CD4-positive, alpha-beta T cell (primary cell): ENCODE measurements at regions not wholly inside any gene's neighbourhood (a gene's known extent, or its start where the extent isn't known, plus 50 kb on each side); places are given as distances from the start of the nearest gene placed in this dataset.

Experiments
- ATAC-seq: fragments of 200-7000 bp; cut with Tn5 transposase; one replicate; pipeline ENCODE4 v1.10.0; 2022; ENCODE audit warnings: mild to moderate bottlenecking; ENCODE audit not compliant: poor library complexity
- CTCF ChIA-PET: fragments of 350-600 bp; sonication (Branson Sonifier 250); formaldehyde crosslinking; loops from one replicate; lab custom pipeline; 2021; ENCODE audit warnings: antibody characterized with exemption, inconsistent platforms; lab: Charles Lee
- POLR2A ChIA-PET: fragments of 350-600 bp; sonication (Branson Sonifier 250); formaldehyde crosslinking; loops from one replicate; lab custom pipeline; 2021; ENCODE audit warnings: antibody characterized with exemption, inconsistent platforms; lab: Charles Lee
- DNase-seq, 14 experiments: peaks; one replicate each; pipeline ENCODE4 v3.0.0-alpha.2; 2013 to 2020; ENCODE audit warnings: mixed read lengths in 2 of 14
- H3K27ac ChIP-seq, 2 donors: one replicate each; pipeline versions ENCODE4 v1.5.1 to v1.7.0; 2013; ENCODE audit warnings: low read length in 2 of 2, low read depth in 1 of 2, mild to moderate bottlenecking in 1 of 2
- H3K27me3 ChIP-seq, 2 experiments: 1 replicate in 1 of 2; 2 replicates in 1 of 2; pipeline versions ENCODE4 v1.6.1 to v1.7.0; 2013; ENCODE audit warnings: low read length in 2 of 2, control low read depth in 1 of 2, mild to moderate bottlenecking in 1 of 2, moderate library complexity in 1 of 2; ENCODE audit not compliant: insufficient read depth in 2 of 2, control insufficient read depth in 1 of 2
- H3K36me3 ChIP-seq: one replicate; pipeline ENCODE4 v1.6.1; 2013; ENCODE audit warnings: low read length, control low read depth; ENCODE audit not compliant: insufficient read depth
- H3K4me1 ChIP-seq: one replicate; pipeline ENCODE4 v1.6.1; 2013; ENCODE audit warnings: low read length, control low read depth; ENCODE audit not compliant: insufficient read depth
- H3K4me3 ChIP-seq: one replicate; pipeline ENCODE4 v1.5.1; 2013; ENCODE audit warnings: mild to moderate bottlenecking, low read length, moderate library complexity
- H3K9me3 ChIP-seq, 2 experiments: 1 replicate in 1 of 2; 2 replicates in 1 of 2; pipeline versions ENCODE4 v1.6.1 to v1.7.0; 2013; ENCODE audit warnings: low read length in 2 of 2, mild to moderate bottlenecking in 2 of 2, control low read depth in 1 of 2, moderate library complexity in 1 of 2; ENCODE audit not compliant: control insufficient read depth in 1 of 2, insufficient read depth in 1 of 2
- H3K27ac Mint-ChIP-seq: one replicate; pipeline ENCODE4 v1.8.0; 2020; ENCODE audit warnings: mixed read lengths
- H3K27me3 Mint-ChIP-seq: one replicate; pipeline ENCODE4 v1.8.0; 2021; ENCODE audit warnings: mixed read lengths
- H3K36me3 Mint-ChIP-seq: one replicate; pipeline ENCODE4 v1.8.0; 2021; ENCODE audit warnings: low read depth, mixed read lengths
- H3K4me1 Mint-ChIP-seq: one replicate; pipeline ENCODE4 v1.8.0; 2021; ENCODE audit warnings: low read depth, mixed read lengths
- H3K4me3 Mint-ChIP-seq: one replicate; pipeline ENCODE4 v1.8.0; 2020; ENCODE audit warnings: mild to moderate bottlenecking, mixed read lengths
- H3K9me3 Mint-ChIP-seq: one replicate; pipeline ENCODE4 v1.8.0; 2020; ENCODE audit warnings: mixed read lengths
- intact Hi-C, 2 experiments: fragments of 100-400 bp; cut with DNase I in 1 of 2; cut with micrococcal nuclease in 1 of 2; formaldehyde crosslinking; loops; one replicate each; pipeline versions ENCODE4 v1.15.1 to v1.9.0; 2023 to 2025; cut with DNase I, micrococcal nuclease
- TF ChIP-seq, protein P1 (sequence below): fragments of 200-600 bp; IDR thresholded peaks from one replicate; pipeline ENCODE4 v1.8.0; 2022; ENCODE audit warnings: antibody characterized with exemption, mild to moderate bottlenecking

GRCh38 chrX:34300871-34301270 lies 168.8 kb upstream of the FAM47A start:
- CTCF ChIA-PET, result no interaction called here
- Mint-ChIP-seq H3K4me1 (no peaks in the 10 kb centered on the region), H3K36me3 (no peaks in the 10 kb centered on the region), H3K27me3 (no peaks in the 10 kb centered on the region), H3K4me3 (no peak overlapping the region), H3K9me3 (peaks cover 2% of the 10 kb centered on the region), H3K27ac (no peak overlapping the region)
- peak in 3 of 14 experiments; percentile 1 to 10 (median 4) for DNase-seq
- no peaks in the 10 kb centered on the region for H3K27me3 ChIP-seq
- POLR2A ChIA-PET, result no interaction called here
- H3K36me3 ChIP-seq, result no peaks in the 10 kb centered on the region
- TF ChIP-seq, protein P1, sequence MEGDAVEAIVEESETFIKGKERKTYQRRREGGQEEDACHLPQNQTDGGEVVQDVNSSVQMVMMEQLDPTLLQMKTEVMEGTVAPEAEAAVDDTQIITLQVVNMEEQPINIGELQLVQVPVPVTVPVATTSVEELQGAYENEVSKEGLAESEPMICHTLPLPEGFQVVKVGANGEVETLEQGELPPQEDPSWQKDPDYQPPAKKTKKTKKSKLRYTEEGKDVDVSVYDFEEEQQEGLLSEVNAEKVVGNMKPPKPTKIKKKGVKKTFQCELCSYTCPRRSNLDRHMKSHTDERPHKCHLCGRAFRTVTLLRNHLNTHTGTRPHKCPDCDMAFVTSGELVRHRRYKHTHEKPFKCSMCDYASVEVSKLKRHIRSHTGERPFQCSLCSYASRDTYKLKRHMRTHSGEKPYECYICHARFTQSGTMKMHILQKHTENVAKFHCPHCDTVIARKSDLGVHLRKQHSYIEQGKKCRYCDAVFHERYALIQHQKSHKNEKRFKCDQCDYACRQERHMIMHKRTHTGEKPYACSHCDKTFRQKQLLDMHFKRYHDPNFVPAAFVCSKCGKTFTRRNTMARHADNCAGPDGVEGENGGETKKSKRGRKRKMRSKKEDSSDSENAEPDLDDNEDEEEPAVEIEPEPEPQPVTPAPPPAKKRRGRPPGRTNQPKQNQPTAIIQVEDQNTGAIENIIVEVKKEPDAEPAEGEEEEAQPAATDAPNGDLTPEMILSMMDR, result no peak
- intact Hi-C loops, result no loop called here
- H3K4me3 ChIP-seq, result no peak overlapping the region
- H3K4me1 ChIP-seq, result no peaks in the 10 kb centered on the region
- ATAC-seq, result no peak
- no peaks in the 10 kb centered on the region for H3K9me3 ChIP-seq
- no peak overlapping the region for H3K27ac ChIP-seq

GRCh38 chrX:34299451-34299967 lies 167.4 kb upstream of the FAM47A start:
- ATAC-seq (no peak), DNase-seq (no peak)
- POLR2A ChIA-PET, result no interaction called here
- intact Hi-C loops, result no loop called here
- CTCF ChIA-PET, result no interaction called here
- no peaks in the 10 kb centered on the region for H3K4me1 ChIP-seq
- no peak overlapping the region for H3K27ac ChIP-seq
- H3K9me3 ChIP-seq, result peaks cover 0 to 4% of the 10 kb centered on the region in 2 experiments
- H3K27me3 ChIP-seq, result no peaks in the 10 kb centered on the region
- Mint-ChIP-seq H3K4me1 (no peaks in the 10 kb centered on the region), H3K36me3 (no peaks in the 10 kb centered on the region), H3K27ac (no peak overlapping the region), H3K4me3 (no peak overlapping the region), H3K9me3 (no peaks in the 10 kb centered on the region), H3K27me3 (no peaks in the 10 kb centered on the region)
- TF ChIP-seq, protein P1, result no peak
- no peak overlapping the region for H3K4me3 ChIP-seq
- H3K36me3 ChIP-seq, result no peaks in the 10 kb centered on the region

- no peaks in the 10 kb centered on the region for H3K4me1 Mint-ChIP-seq
- ChIA-PET POLR2A (no interaction called here), CTCF (no interaction called here)
- H3K27me3 Mint-ChIP-seq, result no peaks in the 10 kb centered on the region
- intact Hi-C loops, result no loop called here
- H3K9me3 Mint-ChIP-seq, result no peaks in the 10 kb centered on the region
- TF ChIP-seq, protein P1, result no peak
- peaks cover 0 to 4% of the 10 kb centered on the region in 2 experiments for H3K9me3 ChIP-seq
- H3K36me3 Mint-ChIP-seq, result no peaks in the 10 kb centered on the region
- no peaks in the 10 kb centered on the region for H3K4me1 ChIP-seq
- no peak overlapping the region for H3K4me3 Mint-ChIP-seq
- DNase-seq (no peak), ATAC-seq (no peak)
- H3K36me3 ChIP-seq, result no peaks in the 10 kb centered on the region
- no peak overlapping the region for H3K27ac ChIP-seq
- no peak overlapping the region for H3K27ac Mint-ChIP-seq
- H3K27me3 ChIP-seq, result no peaks in the 10 kb centered on the region
- H3K4me3 ChIP-seq, result no peak overlapping the region
Observed at GRCh38 chrX:34294665-34295064, 162.6 kb upstream of the FAM47A start.
